ENCODE measurements at regions not wholly inside any gene's neighbourhood (a gene's known extent, or its start where the extent isn't known, plus 50 kb on each side); places are given as distances from the start of the nearest gene placed in this dataset.

DNA sequence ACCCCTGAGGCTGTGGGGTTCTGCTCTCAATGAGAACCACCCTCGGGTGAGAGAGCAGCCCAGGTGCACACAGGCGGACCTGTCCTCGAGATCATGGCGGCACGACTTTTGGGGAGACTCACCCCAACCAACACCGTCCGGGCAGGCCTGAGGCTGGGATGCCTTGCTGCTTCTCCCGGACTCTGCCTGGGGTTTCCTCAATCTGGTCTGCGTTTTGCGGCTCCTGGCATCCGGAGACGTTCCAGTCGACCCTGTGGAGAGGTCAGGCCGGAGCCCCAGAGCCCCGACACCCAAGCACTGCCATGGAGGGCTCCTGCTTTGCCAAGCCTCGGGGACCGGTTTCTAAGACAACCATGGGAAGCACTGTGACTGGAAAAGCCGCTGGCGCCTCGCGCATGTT, 3879.7 kb downstream of the SRGAP2C start:
- no peak for TF ChIP-seq CREB1 (IDR thresholded peaks at IDR 0.05)
- no peak for TF ChIP-seq POLR2A (IDR thresholded peaks at IDR 0.05; ENCODE audit: control extremely low read depth in 1 of 2, low read depth in 2 of 2, low read length in 2 of 2)
- TF ChIP-seq, protein P1, sequence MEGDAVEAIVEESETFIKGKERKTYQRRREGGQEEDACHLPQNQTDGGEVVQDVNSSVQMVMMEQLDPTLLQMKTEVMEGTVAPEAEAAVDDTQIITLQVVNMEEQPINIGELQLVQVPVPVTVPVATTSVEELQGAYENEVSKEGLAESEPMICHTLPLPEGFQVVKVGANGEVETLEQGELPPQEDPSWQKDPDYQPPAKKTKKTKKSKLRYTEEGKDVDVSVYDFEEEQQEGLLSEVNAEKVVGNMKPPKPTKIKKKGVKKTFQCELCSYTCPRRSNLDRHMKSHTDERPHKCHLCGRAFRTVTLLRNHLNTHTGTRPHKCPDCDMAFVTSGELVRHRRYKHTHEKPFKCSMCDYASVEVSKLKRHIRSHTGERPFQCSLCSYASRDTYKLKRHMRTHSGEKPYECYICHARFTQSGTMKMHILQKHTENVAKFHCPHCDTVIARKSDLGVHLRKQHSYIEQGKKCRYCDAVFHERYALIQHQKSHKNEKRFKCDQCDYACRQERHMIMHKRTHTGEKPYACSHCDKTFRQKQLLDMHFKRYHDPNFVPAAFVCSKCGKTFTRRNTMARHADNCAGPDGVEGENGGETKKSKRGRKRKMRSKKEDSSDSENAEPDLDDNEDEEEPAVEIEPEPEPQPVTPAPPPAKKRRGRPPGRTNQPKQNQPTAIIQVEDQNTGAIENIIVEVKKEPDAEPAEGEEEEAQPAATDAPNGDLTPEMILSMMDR (IDR thresholded peaks at IDR 0.05; ENCODE audit: control extremely low read depth in 1 of 3, insufficient read depth in 1 of 3, low read depth in 1 of 3, low read length in 3 of 3): no peak
- TF ChIP-seq NRF1 (IDR thresholded peaks at IDR 0.05; ENCODE audit: low read depth, low read length): no peak
- TF ChIP-seq TEAD4 (IDR thresholded peaks at IDR 0.05; ENCODE audit: low read depth, low read length): no peak

Data from H1 (cell line).